SK-N-SH (cell line): ENCODE measurements at regions not wholly inside any gene's neighbourhood (a gene's known extent, or its start where the extent isn't known, plus 50 kb on each side); places are given as distances from the start of the nearest gene placed in this dataset.

Experiments
- CTCF ChIA-PET: fragments of 300-600, 350-600 bp; formaldehyde crosslinking; extraction: SDS; loops from one replicate; lab custom pipeline; 2021; lab: Yijun Ruan, JAX
- POLR2A ChIA-PET: fragments of 350-600 bp; sonication (Branson Sonifier 250); formaldehyde crosslinking; extraction: SDS; loops from one replicate; lab custom pipeline; 2020; ENCODE audit warnings: antibody characterized with exemption, inconsistent platforms; lab: Yijun Ruan, JAX
- DNase-seq: peaks from one replicate; pipeline ENCODE4 v3.0.0; 2012
- H2AFZ ChIP-seq: fragments of 200-600 bp; sonication (generic); 2 replicates; pipeline ENCODE4 v1.8.1; 2016; ENCODE audit warnings: antibody characterized with exemption, mild to moderate bottlenecking, low read depth
- H3F3A ChIP-seq: fragments of 200-600 bp; sonication (generic); replicated peaks from 2 replicates; pipeline ENCODE3; 2016; ENCODE audit warnings: antibody characterized with exemption, mild to moderate bottlenecking; ENCODE audit not compliant: insufficient read depth
- H3K27ac ChIP-seq, 2 experiments: fragments of 200-500 bp in 1 of 2; fragments of 200-600 bp in 1 of 2; sonication (Bioruptor generic) in 1 of 2; sonication (generic), shearing (Covaris generic) in 1 of 2; 2 replicates each; pipeline versions ENCODE4 v1.5.1 to v1.6.1; 2014 to 2016; ENCODE audit warnings: low read depth in 2 of 2, inconsistent platforms in 1 of 2, low read length in 1 of 2, mild to moderate bottlenecking in 1 of 2, mixed read lengths in 1 of 2
- H3K27me3 ChIP-seq: fragments of 200-600 bp; sonication (generic), shearing (Covaris generic); 2 replicates; pipeline ENCODE4 v1.6.1; 2016; ENCODE audit warnings: mixed run types; ENCODE audit not compliant: insufficient read depth
- H3K36me3 ChIP-seq, 2 experiments: fragments of 200-500 bp in 1 of 2; fragments of 200-600 bp in 1 of 2; sonication (Bioruptor generic) in 1 of 2; sonication (generic) in 1 of 2; replicated peaks in 1 of 2; 2 replicates each; pipeline versions ENCODE3 to v1.5.1; 2014 to 2016; ENCODE audit warnings: low read length in 1 of 2, mild to moderate bottlenecking in 1 of 2; ENCODE audit not compliant: insufficient read depth in 2 of 2, control insufficient read depth in 1 of 2
- H3K4me1 ChIP-seq, 2 experiments: fragments of 200-500 bp in 1 of 2; fragments of 200-600 bp in 1 of 2; sonication (Bioruptor generic) in 1 of 2; sonication (generic), shearing (Covaris generic) in 1 of 2; 2 replicates each; pipeline versions ENCODE4 v1.5.1 to v1.6.1; 2014 to 2016; ENCODE audit warnings: low read depth in 1 of 2, low read length in 1 of 2, mixed run types in 1 of 2; ENCODE audit not compliant: insufficient read depth in 2 of 2, control insufficient read depth in 1 of 2
- H3K4me2 ChIP-seq: fragments of 200-600 bp; sonication (generic), shearing (Covaris generic); 2 replicates; pipeline ENCODE4 v1.6.1; 2017; ENCODE audit warnings: mixed run types
- H3K4me3 ChIP-seq, 2 experiments: fragments of 200-500 bp in 1 of 2; fragments of 200-600 bp in 1 of 2; sonication (Bioruptor generic) in 1 of 2; sonication (generic), shearing (Covaris generic) in 1 of 2; 2 replicates each; pipeline versions ENCODE4 v1.5.1 to v1.8.1; 2014 to 2016; ENCODE audit warnings: low read depth in 2 of 2, inconsistent platforms in 1 of 2, low read length in 1 of 2, mild to moderate bottlenecking in 1 of 2, mixed read lengths in 1 of 2, moderate library complexity in 1 of 2
- H3K79me2 ChIP-seq: fragments of 200-600 bp; sonication (generic); 2 replicates; pipeline ENCODE4 v1.8.1; 2017; ENCODE audit warnings: mild to moderate bottlenecking; ENCODE audit not compliant: insufficient read depth
- H3K9ac ChIP-seq: fragments of 200-600 bp; sonication (generic); 2 replicates; pipeline ENCODE4 v1.6.1; 2017; ENCODE audit warnings: mixed run types
- H3K9me2 ChIP-seq: fragments of 200-600 bp; sonication (generic); 2 replicates; pipeline ENCODE4 v1.6.1; 2017; ENCODE audit warnings: mixed run types
- H3K9me3 ChIP-seq: fragments of 200-600 bp; sonication (generic); 2 replicates; pipeline ENCODE4 v1.6.1; 2017; ENCODE audit warnings: mixed run types, mild to moderate bottlenecking, moderate library complexity
- H4K20me1 ChIP-seq: fragments of 200-600 bp; sonication (generic); 2 replicates; pipeline ENCODE4 v1.6.1; 2017; ENCODE audit warnings: mild to moderate bottlenecking, mixed run types; ENCODE audit not compliant: insufficient read depth
- CHD2 ChIP-seq: fragments of 150-350 bp; IDR thresholded peaks from 2 replicates; pipeline ENCODE4 v1.6.1; 2018; ENCODE audit warnings: low read length; ENCODE audit not compliant: partially characterized antibody
- ELF1 ChIP-seq: IDR thresholded peaks from 2 replicates; pipeline ENCODE4 v1.4.0; 2012
- EP300 ChIP-seq, 2 experiments: IDR thresholded peaks; 2 replicates each; pipeline versions ENCODE4 v1.4.0 to v1.6.1; 2012; ENCODE audit warnings: borderline replicate concordance in 1 of 2, low read depth in 1 of 2, low read length in 1 of 2
- EZH2phosphoT487 ChIP-seq: fragments of 200-600 bp; sonication (generic); IDR thresholded peaks from 2 replicates; pipeline ENCODE4 v1.6.1; 2017; ENCODE audit warnings: low read depth, mixed run types, mild to moderate bottlenecking, antibody characterized with exemption, moderate library complexity, borderline replicate concordance
- FOXJ3 ChIP-seq: sonication (generic); formaldehyde crosslinking; IDR thresholded peaks from 2 replicates; pipeline ENCODE4 v1.5.1; 2020; ENCODE audit warnings: mild to moderate bottlenecking, missing genetic modification reagents
- GABPA ChIP-seq: IDR thresholded peaks from 2 replicates; pipeline ENCODE4 v1.4.0; 2012; ENCODE audit warnings: low read depth, mild to moderate bottlenecking
- GATA2 ChIP-seq: sonication (generic); formaldehyde crosslinking; IDR thresholded peaks from 2 replicates; pipeline ENCODE4 v1.5.0; 2020; ENCODE audit warnings: mild to moderate bottlenecking, missing genetic modification reagents
- NFIC ChIP-seq: IDR thresholded peaks from 2 replicates; pipeline ENCODE4 v1.4.0; 2012; ENCODE audit warnings: borderline replicate concordance
- RAD21 ChIP-seq: IDR thresholded peaks from 2 replicates; pipeline ENCODE4 v1.6.1; 2012; ENCODE audit warnings: mild to moderate bottlenecking, low read length
- RFX5 ChIP-seq: IDR thresholded peaks from 2 replicates; pipeline ENCODE4 v1.6.1; 2012; ENCODE audit warnings: mild to moderate bottlenecking, improper control_type of control experiment, low read length
- RXRA ChIP-seq: IDR thresholded peaks from 2 replicates; pipeline ENCODE4 v1.4.0; 2012; ENCODE audit warnings: low read depth, mild to moderate bottlenecking, borderline replicate concordance
- SIN3A ChIP-seq: IDR thresholded peaks from 2 replicates; pipeline ENCODE4 v1.6.1; 2012; ENCODE audit warnings: low read depth, mild to moderate bottlenecking, low read length, moderate library complexity, borderline replicate concordance
- SMC3 ChIP-seq: IDR thresholded peaks from 2 replicates; pipeline ENCODE4 v1.6.1; 2012; ENCODE audit warnings: low read depth, low read length, improper control_type of control experiment
- TAF1 ChIP-seq: IDR thresholded peaks from 2 replicates; pipeline ENCODE4 v1.6.1; 2012; ENCODE audit warnings: low read depth, mild to moderate bottlenecking, low read length, moderate library complexity, borderline replicate concordance
- TCF12 ChIP-seq: IDR thresholded peaks from 2 replicates; pipeline ENCODE4 v1.4.0; 2012
- WGBS: methylation state at CpG from one replicate; pipeline ENCODE4 v1.1.6; 2017; ENCODE audit warnings: low lambda C conversion rate; 5-methylcytosine and 5-hydroxymethylcytosine counted together
- TF ChIP-seq, protein P1 (sequence below): IDR thresholded peaks from 2 replicates; pipeline ENCODE4 v1.4.0; 2012; ENCODE audit warnings: low read depth
- TF ChIP-seq, protein P2 (sequence below): IDR thresholded peaks from 2 replicates; pipeline ENCODE4; 2012
- TF ChIP-seq, protein P3 (sequence below): fragments of 200-600 bp; sonication (generic); IDR thresholded peaks from 2 replicates; pipeline ENCODE4 v1.6.1; 2017; ENCODE audit warnings: antibody characterized with exemption, mild to moderate bottlenecking, moderate library complexity

- 64% methylated on average over 2 of the region's 2 CpGs for WGBS
- no peaks in the 10 kb centered on the region for H3K36me3 ChIP-seq
- H4K20me1 ChIP-seq, result no peaks in the 10 kb centered on the region
- CTCF ChIA-PET, result interaction anchor here (1.0 kb wide), 1 partner anchor 10 kb away, joined by 3 read pairs; no protein-coding TSS in a partner anchor
- no peaks in the 10 kb centered on the region for H3K4me1 ChIP-seq
- no peak for TF ChIP-seq FOXJ3 (CRISPR knock-in tag)
- TF ChIP-seq, protein P1, sequence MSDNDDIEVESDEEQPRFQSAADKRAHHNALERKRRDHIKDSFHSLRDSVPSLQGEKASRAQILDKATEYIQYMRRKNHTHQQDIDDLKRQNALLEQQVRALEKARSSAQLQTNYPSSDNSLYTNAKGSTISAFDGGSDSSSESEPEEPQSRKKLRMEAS, result no peak
- no peak for TF ChIP-seq RXRA
- TF ChIP-seq, all 33 proteins: peak for 0
- Histone ChIP-seq H2AFZ (no peak overlapping the region), H3K27ac (no peak overlapping the region), H3K9me3 (no peaks in the 10 kb centered on the region), H3K9ac (no peak overlapping the region), H3K27me3 (no peaks in the 10 kb centered on the region), H3F3A (no peaks in the 10 kb centered on the region), H3K4me3 (no peak overlapping the region), H3K79me2 (no peaks in the 10 kb centered on the region), H3K4me2 (no peak overlapping the region), H3K9me2 (no peaks in the 10 kb centered on the region)
- DNase-seq, result no peak
- POLR2A ChIA-PET, result no interaction called here
Observed at GRCh38 chr5:89904442-89904841, 505.1 kb downstream of the CETN3 start.

DNA sequence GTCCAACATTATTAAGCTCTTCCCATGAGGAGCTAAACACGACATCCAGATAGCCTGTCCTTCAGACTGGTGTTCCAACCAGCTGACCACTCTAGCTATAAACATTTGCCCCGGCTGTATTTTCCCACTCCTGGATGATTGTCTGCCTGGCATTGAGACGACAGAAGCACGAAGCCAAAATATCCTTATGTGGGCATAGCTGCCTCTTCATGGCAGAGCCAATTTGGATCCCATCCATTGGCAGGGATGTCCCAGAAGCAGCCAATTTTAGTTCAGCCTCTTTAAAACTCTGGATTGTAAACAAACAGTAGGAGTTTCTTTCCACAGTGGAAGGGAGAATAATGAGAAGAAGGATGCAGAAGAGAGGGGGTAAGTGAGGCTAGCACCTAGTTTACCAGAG, 507.6 kb downstream of the CETN3 start:
- no peak overlapping the region for H3K4me2 ChIP-seq
- POLR2A ChIA-PET, result no interaction called here
- 59% methylated on average over 4 of the region's 4 CpGs for WGBS
- no peak overlapping the region for H2AFZ ChIP-seq
- H3K27ac ChIP-seq, result no peak overlapping the region
- no peaks in the 10 kb centered on the region for H3K9me3 ChIP-seq
- CTCF ChIA-PET, result interaction anchor here (0.6 kb wide), 1 partner anchor 1211 kb away, joined by 3 read pairs; no protein-coding TSS in a partner anchor
- H3K27me3 ChIP-seq, result no peaks in the 10 kb centered on the region
- no peaks in the 10 kb centered on the region; a peak in 1 of 4 replicates for H3K4me1 ChIP-seq
- no peaks in the 10 kb centered on the region for H4K20me1 ChIP-seq
- H3K9ac ChIP-seq, result no peak overlapping the region
- H3K4me3 ChIP-seq, result no peak overlapping the region
- H3F3A ChIP-seq, result no peaks in the 10 kb centered on the region
- H3K9me2 ChIP-seq, result no peaks in the 10 kb centered on the region
- no peak for TF ChIP-seq RAD21
- no peak for TF ChIP-seq GABPA
- no peak for TF ChIP-seq SIN3A
- DNase-seq, result no peak
- H3K79me2 ChIP-seq, result no peaks in the 10 kb centered on the region
- no peaks in the 10 kb centered on the region for H3K36me3 ChIP-seq

DNA sequence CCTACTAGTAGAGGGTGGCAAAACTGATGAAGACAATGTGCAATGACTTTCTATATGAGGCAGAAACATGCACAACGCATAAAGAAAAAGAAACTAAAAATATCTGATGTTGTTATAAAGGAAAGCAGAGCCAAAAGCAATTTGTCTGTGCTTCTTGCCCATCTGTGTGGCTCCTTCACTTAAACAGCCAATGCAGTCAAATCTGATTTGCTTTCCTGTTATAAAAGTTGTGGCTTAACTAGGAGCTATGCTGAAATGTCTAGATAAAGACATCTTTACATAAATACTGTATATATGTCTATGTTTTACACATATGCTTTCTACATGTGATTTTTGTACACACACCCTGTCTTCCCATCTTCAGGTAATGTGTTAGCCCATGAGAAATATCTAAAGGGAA, 508.2 kb downstream of the CETN3 start:
- no peak overlapping the region for H3K4me2 ChIP-seq
- H3K27ac ChIP-seq, result no peak overlapping the region
- no peak overlapping the region for H3K9ac ChIP-seq
- H3F3A ChIP-seq, result no peaks in the 10 kb centered on the region
- DNase-seq, result no peak
- H3K27me3 ChIP-seq, result no peaks in the 10 kb centered on the region
- no peak overlapping the region; the same call in 1 of the 2 replicates for H2AFZ ChIP-seq
- H3K9me3 ChIP-seq, result no peaks in the 10 kb centered on the region; the same call in 1 of the 2 replicates
- ChIA-PET POLR2A (no interaction called here), CTCF (no interaction called here)
- H3K4me1 ChIP-seq, result no peaks in the 10 kb centered on the region; a peak in 1 of 4 replicates
- no peaks in the 10 kb centered on the region for H3K36me3 ChIP-seq
- H4K20me1 ChIP-seq, result no peaks in the 10 kb centered on the region
- H3K4me3 ChIP-seq, result no peak overlapping the region
- H3K79me2 ChIP-seq, result no peaks in the 10 kb centered on the region
- 62% methylated on average over 1 of the region's 1 CpG for WGBS
- no peaks in the 10 kb centered on the region for H3K9me2 ChIP-seq
- TF ChIP-seq EP300 (IDR thresholded peaks at IDR 0.05; ENCODE audit: borderline replicate concordance in 1 of 2, low read depth in 1 of 2, low read length in 1 of 2), result no peak
- TF ChIP-seq, protein P2, sequence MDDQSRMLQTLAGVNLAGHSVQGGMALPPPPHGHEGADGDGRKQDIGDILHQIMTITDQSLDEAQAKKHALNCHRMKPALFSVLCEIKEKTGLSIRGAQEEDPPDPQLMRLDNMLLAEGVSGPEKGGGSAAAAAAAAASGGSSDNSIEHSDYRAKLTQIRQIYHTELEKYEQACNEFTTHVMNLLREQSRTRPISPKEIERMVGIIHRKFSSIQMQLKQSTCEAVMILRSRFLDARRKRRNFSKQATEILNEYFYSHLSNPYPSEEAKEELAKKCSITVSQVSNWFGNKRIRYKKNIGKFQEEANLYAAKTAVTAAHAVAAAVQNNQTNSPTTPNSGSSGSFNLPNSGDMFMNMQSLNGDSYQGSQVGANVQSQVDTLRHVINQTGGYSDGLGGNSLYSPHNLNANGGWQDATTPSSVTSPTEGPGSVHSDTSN, result no peak
- TF ChIP-seq CHD2, result no peak
- TF ChIP-seq, protein P3, sequence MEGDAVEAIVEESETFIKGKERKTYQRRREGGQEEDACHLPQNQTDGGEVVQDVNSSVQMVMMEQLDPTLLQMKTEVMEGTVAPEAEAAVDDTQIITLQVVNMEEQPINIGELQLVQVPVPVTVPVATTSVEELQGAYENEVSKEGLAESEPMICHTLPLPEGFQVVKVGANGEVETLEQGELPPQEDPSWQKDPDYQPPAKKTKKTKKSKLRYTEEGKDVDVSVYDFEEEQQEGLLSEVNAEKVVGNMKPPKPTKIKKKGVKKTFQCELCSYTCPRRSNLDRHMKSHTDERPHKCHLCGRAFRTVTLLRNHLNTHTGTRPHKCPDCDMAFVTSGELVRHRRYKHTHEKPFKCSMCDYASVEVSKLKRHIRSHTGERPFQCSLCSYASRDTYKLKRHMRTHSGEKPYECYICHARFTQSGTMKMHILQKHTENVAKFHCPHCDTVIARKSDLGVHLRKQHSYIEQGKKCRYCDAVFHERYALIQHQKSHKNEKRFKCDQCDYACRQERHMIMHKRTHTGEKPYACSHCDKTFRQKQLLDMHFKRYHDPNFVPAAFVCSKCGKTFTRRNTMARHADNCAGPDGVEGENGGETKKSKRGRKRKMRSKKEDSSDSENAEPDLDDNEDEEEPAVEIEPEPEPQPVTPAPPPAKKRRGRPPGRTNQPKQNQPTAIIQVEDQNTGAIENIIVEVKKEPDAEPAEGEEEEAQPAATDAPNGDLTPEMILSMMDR, result no peak
- no peak for TF ChIP-seq SMC3
- TF ChIP-seq NFIC, result no peak
- TF ChIP-seq TAF1, result no peak
- TF ChIP-seq, protein P1, result no peak
- no peak for TF ChIP-seq FOXJ3 (CRISPR knock-in tag)
- no peak for TF ChIP-seq GABPA
- no peak for TF ChIP-seq EZH2phosphoT487
- no peak for TF ChIP-seq ELF1
- no peak for TF ChIP-seq GATA2
- no peak for TF ChIP-seq RAD21
- TF ChIP-seq TCF12, result no peak
- TF ChIP-seq RXRA, result no peak
- no peak for TF ChIP-seq RFX5
